GM19468 (cell line): ENCODE measurements at regions not wholly inside any gene's neighbourhood (a gene's known extent, or its start where the extent isn't known, plus 50 kb on each side); places are given as distances from the start of the nearest gene placed in this dataset.
A peak's percentile ranks its signal among the peaks of the same experiment; 100 is the strongest.

Experiments
- ATAC-seq: cut with Tn5 transposase; IDR thresholded peaks from one replicate; pipeline ENCODE4 v1.9.1; 2021; ENCODE audit warnings: mild to moderate bottlenecking, moderate library complexity, moderate number of reproducible peaks; ENCODE audit not compliant: unreplicated experiment; ENCODE audit errors: extremely low read depth

DNA sequence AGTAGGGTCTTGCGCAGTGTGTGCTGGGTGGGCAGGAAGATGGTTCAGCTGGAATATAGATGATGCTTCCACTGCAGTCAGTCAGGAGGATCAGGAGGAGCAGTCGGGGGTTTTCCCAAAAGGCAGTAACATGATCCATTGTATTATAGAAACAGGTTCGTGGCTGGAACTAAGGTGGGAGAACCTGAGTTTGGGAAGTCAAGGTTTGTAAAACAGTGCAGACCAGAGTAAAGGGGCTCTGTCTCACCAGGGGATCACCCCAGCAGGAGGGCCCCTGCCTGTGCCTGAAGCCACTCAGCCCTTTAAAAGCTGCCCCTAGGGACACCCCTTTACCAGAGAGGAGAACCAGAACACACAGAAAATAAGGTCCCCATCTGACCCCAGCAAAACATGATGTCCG lies 213.4 kb downstream of the AUH start:
- no peak for ATAC-seq

DNA sequence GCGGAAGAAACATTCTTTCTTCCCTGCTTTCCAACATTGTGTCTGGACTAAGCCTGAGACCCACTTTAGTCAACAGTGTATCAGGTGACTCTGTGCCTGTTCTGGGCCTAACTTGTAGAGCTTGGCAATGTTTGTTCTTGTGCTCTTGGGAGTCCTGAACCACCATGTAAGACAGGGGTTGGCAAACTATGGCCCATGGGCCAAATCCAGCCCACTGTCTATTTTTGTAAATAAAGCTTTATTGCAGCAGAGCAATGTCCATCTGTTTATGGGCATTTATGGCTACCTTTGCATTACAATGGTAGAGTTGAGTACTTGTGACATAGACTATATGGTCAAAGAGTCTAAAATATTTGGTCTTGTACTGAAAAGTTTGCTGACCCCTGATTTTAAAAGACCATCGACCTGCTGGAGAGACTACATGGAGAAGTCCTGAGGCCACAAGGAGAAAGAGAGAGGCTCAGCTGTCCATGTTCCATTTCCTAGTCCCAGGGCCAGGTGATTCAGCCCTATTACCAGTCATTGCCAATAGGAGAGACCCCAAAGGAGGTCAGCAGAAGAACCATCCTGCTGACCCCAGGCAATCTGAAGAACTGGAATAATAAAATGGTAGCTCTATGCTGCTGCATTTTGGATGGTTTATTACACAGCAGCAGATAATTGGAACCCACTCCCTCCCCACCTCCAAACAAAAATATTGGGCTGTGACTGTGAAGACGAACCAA lies 211.3 kb downstream of the AUH start:
- no peak for ATAC-seq

DNA sequence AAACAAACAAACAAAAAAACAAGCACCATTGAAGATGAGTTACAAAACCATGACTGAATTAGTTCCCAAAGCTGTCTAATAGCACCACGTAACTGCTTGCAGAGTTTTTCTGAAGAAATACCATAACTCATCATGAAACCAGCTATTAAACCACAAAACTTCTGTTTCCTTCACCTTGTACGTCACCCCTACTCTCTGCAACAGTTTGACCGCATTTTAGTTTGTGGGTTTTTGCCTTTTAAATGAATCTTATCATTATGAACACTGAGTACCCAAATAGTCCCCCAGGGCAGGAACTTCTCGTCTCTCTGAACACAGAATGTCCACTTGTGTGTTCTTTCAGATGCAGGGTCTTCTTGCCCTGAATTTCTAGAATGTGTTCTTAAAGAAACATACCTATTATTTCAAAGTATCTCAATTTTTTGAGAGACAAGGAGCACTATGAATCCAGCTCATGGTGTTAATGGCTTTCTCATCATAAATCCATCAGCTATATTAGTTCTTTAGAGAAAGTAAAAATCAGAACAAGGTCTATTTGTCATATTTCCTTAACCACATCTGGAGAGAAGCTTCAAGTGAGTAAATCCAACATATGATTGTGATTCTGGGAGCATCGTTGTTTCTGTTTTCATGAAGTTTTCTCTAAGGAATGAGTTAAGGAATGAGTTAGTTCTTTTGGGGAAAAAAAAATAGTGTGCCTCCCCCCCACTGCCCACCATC lies 210.6 kb downstream of the AUH start:
- peak; percentile 33 for ATAC-seq

DNA sequence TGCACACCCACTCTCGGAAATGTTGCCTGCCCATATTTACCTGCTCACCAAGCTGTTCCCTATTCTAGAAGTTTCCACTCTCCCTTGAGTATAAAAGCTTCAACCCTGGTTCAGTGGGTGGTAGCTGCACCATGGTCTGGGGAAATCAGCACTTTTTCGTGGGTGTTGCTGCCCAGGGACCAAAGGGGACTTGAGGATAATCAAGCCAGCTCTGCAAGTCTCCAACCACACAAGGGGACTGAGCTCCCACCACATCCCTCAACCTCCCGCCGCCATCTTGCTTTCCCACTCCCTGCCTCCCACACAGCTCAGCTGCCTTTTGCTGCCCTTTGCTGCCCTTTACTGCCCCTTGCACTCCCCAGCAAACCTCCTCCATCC lies 210.0 kb downstream of the AUH start:
- no peak for ATAC-seq

DNA sequence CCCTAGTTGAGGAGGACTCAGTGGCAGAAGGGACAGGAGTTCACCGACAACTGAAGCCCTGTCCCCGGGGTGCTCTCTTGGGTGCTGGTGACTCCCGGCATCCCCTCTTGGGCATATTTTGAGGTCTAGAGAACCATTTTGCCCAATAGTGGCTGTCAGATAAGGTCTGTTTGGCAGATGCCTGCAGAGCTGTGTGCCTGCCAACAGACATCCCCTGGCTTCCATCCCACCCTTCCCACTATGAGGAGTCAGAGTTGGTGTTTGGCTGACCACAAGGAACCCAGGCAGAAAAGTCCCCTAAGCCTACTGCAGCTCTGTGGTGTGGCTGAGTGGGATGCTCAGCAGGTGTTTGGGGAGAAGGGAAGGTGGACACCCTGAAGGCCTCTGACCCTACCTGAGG lies 207.0 kb downstream of the AUH start:
- no peak for ATAC-seq

DNA sequence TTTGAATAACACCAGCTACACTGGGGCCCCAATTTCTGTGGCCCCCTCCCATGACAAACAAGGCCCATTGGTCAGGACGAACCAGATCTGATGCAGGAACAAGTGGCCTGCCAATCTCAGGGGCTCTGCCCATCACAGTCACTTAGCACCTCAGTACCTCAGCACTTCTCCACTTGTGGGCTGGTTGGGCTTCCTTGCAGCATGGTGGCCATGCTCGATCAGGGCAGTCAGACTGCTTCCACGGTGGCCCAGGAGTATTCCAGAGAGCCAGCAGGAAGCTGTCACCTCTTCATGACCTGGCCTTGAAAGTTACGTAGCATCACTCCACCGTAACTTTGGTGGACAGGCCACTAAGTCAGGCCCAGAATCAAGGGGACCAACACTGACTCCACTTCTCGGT lies 206.5 kb downstream of the AUH start:
- no peak for ATAC-seq

DNA sequence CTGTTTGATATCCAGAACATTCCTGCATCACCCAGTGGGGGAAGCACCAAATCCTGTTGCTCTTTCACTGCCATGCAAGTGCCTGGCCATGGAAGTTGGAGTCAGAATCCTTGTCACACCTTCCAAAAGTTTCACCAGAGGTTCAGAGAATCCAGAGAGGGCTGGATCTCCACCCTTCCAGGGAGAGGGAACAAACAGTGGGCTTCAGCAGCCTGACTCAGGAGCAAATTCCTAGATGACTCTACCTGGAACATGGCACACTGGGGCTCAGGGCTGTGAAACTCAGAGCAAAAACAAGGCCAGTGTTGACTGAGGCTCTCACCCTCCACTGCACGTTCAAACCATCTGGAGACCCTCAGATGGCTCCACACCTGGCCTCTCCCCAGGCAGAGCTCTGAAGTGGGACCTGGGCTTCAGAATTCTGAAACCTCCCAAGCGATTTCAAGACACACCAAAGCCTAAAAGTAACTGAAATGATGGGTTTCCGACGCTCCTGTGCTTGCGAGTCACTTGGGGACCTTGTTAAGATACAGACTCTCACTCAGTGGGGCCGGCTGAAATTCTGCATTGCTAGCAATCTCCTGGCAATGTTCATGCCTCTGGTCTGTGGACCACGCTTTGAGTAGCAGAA lies 205.9 kb downstream of the AUH start:
- no peak for ATAC-seq

DNA sequence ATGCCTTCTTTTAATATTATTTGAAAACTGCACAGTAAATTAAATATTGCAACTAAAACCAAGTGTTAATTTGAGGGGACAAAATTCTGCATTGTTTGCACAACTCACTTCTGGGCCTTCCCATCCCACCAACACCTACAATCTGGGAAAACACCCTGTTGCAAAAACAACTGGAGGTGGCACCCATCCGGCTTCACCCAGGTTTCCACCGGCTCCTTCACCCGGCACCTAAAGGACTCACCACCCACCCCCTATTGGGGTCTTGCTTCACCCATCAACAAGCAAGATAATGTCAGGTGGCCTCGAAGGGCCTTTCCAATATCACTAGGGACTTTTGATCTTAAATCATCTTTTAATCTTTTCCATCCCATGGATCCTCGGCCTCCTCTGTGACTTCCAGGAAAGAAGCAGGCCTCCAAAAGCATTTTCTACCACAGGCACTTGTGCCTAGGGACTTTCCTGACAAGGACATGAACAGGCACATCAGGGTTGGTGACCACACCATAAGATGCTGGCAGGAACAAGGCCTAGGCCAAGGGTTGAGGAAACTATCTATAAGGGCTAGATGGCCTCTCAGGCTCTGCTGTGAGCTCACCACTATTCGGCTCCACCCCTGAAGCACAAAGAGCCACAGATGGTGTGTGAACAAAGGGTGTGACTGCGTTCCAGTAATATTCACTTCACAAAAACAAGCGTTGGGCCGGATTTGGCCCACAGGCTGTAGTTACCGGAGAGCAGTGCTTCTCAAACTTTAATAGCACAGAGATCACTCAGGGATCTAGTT lies 205.1 kb downstream of the AUH start:
- ATAC-seq = no peak

DNA sequence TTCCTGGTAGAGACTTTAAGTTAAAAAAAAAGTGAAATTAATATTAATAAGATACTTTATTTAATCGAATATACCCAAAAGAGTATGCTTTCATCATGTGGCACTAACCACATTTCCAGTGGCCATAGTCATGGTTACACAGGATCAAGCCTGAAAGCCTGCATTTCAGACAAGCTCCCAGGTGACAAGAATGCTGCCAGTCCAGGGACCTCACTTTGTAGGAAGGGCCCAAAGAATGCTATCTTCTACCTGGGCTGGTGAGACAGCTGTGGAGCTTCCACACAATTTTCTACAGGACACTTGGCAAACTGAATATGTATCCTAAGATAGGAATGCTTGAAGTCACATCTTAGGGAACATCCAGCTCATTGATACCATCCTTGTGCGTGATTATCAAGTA lies 203.8 kb downstream of the AUH start:
- ATAC-seq = no peak

DNA sequence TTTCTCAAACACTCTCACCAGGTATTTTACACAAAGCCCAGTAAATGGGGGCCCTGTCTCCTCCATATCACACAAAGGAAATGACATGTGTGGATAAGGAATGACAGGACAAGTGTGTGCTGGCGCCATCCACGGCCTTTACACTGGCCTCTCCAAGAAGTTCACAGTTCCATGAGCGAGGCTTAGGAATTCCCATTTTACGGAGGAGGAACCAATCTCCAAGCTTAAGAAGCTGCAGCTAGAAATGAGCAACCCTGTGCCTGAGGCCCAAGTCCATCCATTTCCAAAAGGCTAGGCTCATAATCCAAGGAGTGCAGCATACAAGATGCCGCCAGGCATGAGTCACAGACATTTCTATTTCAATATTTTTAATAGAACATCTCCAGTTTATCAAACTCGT lies 203.4 kb downstream of the AUH start:
- no peak for ATAC-seq

DNA sequence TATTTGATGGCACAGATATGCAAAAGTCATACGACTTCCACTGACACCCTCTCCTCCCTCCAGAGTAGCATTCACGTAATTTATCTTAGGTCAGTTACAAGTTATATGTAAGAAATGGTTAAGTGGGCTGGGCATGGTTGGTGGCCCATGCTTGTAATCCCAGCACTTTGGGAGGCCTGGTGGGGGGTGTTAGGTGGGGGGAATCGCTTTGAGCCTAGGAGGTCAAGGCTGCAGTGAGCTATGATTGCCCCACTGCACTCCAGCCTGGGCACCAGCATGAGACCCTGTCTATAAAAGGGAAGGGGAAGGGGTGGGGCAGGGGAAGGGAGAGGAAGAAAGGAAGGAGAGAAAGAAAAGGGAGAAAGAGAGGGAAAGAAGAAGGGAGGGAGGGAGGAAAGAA lies 202.8 kb downstream of the AUH start:
- no peak for ATAC-seq

DNA sequence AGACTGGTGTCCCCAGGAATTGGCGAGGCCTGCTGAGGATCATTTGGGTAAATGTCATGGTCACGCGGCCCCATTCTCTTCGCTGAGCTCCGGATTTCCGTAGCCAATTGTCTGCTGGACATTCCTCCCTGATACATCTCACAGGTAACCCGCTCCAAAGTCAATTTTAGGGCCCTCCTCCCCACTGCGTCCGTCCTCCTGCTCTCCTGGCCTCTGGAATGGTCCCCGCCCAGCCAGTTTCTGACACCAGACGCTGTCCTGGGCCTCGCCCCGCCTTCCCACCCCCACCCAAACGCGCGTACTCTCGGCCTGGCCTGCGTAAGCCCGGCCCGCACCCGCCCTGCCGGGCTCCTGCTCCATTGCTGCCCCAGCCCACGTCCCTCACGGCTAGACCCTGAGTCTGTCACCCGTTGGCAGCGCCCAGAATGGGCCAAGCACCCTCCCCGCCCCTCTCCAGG lies 202.0 kb downstream of the AUH start:
- no peak for ATAC-seq

DNA sequence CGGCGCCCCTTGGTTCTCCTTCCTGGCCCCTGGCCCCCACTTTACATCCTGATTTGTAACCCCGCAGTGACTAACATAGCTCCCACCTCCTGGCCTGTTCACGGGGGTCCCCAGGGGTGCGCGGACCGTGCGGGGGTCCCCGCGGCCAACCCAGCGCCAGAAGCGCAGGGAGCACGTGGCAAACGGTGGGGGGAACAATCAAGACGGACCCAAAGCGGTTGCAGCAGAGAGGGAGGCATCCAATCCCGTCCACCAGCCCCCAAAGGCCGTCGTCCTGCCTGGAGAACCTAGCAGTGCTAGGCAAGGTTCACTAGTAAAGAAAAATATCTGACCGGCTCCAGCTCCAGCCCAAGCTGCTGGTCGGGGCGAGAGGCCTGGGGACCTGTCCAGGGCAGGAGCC lies 201.5 kb downstream of the AUH start:
- ATAC-seq = no peak

DNA sequence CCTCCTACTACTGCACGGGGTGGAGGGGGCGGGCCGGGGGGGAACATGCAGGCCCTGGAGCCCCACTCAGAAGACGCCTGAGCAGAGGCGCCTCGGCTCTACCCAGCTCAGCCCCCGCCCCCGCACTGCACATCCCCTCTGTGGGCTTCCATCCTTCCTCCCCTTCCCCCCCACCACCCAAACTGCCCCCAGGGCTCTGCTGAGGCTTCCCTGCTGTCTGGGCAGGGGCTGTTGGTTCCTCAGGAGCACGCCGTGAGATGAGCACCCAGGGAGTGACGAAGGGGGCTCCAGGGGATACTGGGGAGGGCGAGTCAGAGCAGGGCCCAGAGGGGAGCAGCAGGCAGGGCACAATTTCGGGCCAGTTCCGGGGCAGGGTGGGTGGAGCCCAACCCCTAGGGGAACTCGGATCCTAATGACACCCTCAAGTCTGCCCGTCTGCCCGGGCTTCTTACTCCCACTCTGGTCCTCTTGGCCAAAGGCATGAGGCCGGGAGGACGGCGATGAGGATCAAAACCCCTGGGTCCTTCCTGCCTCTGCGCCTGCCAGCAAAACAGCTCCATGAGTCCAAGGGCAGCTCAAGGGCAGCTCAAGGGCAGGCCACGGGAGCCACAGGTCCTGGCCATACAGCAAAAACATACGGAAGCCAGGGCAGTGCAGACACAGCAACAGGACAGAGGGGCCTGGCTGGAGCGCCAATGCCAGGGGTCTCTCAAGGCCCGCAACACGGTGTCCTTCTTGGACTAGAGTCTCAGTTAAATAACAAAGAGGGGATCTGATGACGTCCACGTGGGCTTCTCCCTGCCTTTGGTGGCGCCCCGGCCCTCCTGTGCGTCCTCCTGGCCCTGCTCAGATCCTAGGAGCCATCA lies 200.9 kb downstream of the AUH start:
- ATAC-seq = no peak

DNA sequence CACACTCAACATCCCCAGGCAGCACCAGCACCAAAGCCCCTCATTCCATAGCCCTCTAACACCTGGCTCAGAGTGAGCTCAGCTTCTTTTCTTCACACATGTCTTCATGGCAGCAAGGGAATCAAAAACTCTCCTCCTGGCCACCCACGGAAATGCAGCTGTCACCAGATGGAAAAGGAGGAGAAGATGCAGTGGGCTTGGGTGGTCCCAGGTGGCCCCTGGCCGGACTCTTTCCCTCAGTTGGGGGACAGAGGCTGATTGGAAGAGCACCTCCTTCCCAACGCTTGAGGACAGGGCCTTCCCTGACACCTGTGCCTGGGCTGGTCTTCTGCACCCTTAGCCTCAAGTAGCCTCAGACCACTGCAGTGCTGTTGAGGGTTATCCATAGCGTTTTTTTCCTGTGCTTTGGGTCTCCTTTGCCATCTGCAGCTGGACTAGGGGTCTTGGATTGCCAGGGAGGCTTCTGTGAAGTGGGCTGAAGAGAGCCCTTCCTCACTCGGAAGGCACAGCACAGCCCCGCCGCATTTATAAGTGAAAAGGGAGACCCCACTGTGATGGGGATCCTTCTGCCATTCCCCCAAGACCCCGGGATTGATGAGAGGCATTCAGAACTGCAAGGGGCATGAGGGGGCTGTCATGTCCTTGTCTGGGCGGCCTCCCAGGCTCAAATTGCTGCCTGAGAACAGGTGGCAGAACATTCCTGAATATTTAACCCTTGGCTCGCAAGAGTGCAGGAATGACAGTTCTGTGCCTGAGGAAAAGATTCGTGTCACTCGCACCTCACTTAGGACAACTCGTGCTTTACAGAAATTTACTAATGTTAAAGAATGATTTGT lies 200.0 kb downstream of the AUH start:
- ATAC-seq = no peak

DNA sequence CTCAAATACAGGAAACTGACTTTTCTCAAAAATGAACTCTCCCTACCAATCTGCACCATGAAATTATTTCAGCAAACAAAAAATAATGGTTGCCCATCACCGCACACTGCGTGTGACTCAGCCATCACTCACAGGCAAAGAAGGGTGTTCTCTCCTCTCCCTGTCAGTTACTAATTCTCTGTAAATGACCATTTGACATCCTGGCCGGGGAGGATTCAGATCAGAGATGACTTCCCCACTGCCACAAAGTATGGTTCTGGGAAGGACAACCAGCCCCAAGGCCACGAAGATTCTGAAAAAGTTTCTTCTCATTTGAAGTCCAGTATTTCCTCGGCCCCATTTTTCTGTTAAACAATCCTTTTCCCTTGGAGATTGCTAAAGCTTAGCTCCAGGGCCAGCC lies 199.4 kb downstream of the AUH start:
- ATAC-seq = no peak

DNA sequence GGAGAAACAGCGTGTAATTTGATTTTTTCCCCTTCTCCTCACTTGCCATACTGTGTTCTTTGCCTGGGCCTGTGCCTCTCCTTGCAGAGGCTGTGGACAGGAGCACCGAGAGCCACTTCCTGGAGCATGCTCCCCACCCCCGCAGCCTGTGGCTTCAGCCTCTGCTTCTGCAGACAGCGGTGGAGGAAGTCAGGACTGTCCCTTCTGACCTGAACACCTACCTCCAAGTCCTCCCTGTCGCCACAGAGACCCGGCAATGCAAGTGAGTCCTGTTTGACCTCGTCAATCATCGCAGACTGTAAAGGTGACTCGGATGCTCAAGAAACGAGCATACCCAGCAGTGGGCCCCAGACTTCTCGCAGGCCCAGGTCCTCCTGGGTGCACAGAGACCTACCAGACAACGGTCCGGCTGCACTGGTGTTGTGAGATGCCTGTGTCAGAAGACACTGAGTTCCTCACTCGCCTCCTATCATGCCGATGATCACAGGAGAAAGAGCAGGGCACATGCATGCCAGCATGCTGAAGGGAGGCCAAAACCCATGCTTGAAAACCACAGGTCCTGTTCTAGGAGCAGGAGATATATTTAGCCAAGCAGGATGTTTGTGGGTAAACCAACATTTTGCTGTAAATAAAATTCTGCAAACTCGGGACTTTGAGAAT lies 198.8 kb downstream of the AUH start:
- ATAC-seq = peak; percentile 66

DNA sequence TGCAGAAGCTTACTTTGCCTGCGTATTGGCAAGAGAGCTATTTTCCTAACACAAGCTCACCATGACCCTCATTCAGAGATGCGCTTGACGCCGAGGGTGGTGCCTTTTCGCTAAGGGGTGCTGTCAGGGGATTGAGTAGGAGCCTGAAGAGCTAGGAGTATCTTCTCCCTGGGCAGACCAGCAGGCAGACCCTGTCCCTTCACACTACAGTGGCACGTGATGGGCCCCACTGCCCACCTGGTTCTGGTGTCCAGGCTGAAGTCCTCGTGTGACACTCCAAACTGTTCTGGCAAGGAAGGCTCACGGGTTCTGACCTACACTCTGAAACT lies 198.3 kb downstream of the AUH start:
- ATAC-seq = no peak
